ENCODE measurements at regions not wholly inside any gene's neighbourhood (a gene's known extent, or its start where the extent isn't known, plus 50 kb on each side); places are given as distances from the start of the nearest gene placed in this dataset.

GRCh38 chrX:106300656-106301055 lies 132.6 kb downstream of the PWWP3B start:
- TF ChIP-seq CTCF (IDR thresholded peaks at IDR 0.05; ENCODE audit: low read depth, low read length) = no peak
- no peak overlapping the region for H3K4me3 ChIP-seq (ENCODE audit: low read depth, low read length)

GRCh38 chrX:106302304-106302703 lies 134.2 kb downstream of the PWWP3B start:
- no peak overlapping the region for H3K4me3 ChIP-seq (ENCODE audit: low read depth, low read length)
- TF ChIP-seq CTCF (IDR thresholded peaks at IDR 0.05; ENCODE audit: low read depth, low read length) = no peak

GRCh38 chrX:106306391-106306947 lies 138.4 kb downstream of the PWWP3B start:
- H3K4me3 ChIP-seq (ENCODE audit: low read depth, low read length) = no peak overlapping the region
- TF ChIP-seq CTCF (IDR thresholded peaks at IDR 0.05; ENCODE audit: low read depth, low read length) = no peak

GRCh38 chrX:106323357-106323756 lies 155.3 kb downstream of the PWWP3B start:
- no peak for TF ChIP-seq CTCF (IDR thresholded peaks at IDR 0.05; ENCODE audit: low read depth, low read length)
- H3K4me3 ChIP-seq (ENCODE audit: low read depth, low read length) = no peak overlapping the region

GRCh38 chrX:106331606-106332005 lies 163.5 kb downstream of the PWWP3B start:
- TF ChIP-seq CTCF (IDR thresholded peaks at IDR 0.05; ENCODE audit: low read depth, low read length) = no peak
- no peak overlapping the region for H3K4me3 ChIP-seq (ENCODE audit: low read depth, low read length)

- H3K4me3 ChIP-seq (ENCODE audit: low read depth, low read length) = no peak overlapping the region
- TF ChIP-seq CTCF (IDR thresholded peaks at IDR 0.05; ENCODE audit: low read depth, low read length) = no peak
These were observed 173.7 kb downstream of the PWWP3B start for GRCh38 chrX:106341823-106342222.

- H3K4me3 ChIP-seq (ENCODE audit: low read depth, low read length) = no peak overlapping the region
- no peak for TF ChIP-seq CTCF (IDR thresholded peaks at IDR 0.05; ENCODE audit: low read depth, low read length)
These were observed 188.5 kb downstream of the PWWP3B start for GRCh38 chrX:106356580-106356979.

Data from WI38 (cell line).